Upper lobe of right lung (tissue), 1 donor: ENCODE measurements at regions not wholly inside any gene's neighbourhood (a gene's known extent, or its start where the extent isn't known, plus 50 kb on each side); places are given as distances from the start of the nearest gene placed in this dataset.

Source experiments
- ATAC-seq: fragments of 200-7000 bp; cut with Tn5 transposase; one replicate; pipeline ENCODE4 v1.9.1; 2020; ENCODE audit warnings: mild to moderate bottlenecking, moderate library complexity
- DNase-seq: peaks from one replicate; pipeline ENCODE4 v3.0.0-alpha.2; 2020
- H3K27ac ChIP-seq: fragments of 200-600 bp; one replicate; pipeline ENCODE4 v1.8.0; 2022
- H3K27me3 ChIP-seq: fragments of 200-600 bp; one replicate; pipeline ENCODE4 v1.8.0; 2022; ENCODE audit warnings: mild to moderate bottlenecking
- H3K36me3 ChIP-seq: fragments of 200-600 bp; one replicate; pipeline ENCODE4 v1.8.0; 2022
- H3K4me1 ChIP-seq: fragments of 200-600 bp; one replicate; pipeline ENCODE4 v1.8.0; 2022
- H3K4me3 ChIP-seq: fragments of 200-600 bp; one replicate; pipeline ENCODE4 v1.8.0; 2022; ENCODE audit warnings: mild to moderate bottlenecking
- H3K9me3 ChIP-seq: fragments of 200-600 bp; one replicate; pipeline ENCODE4 v1.8.0; 2022
- CTCF ChIP-seq: fragments of 200-600 bp; IDR thresholded peaks from one replicate; pipeline ENCODE4 v1.8.0; 2022; ENCODE audit warnings: antibody characterized with exemption
- intact Hi-C: fragments of 100-400 bp; cut with DNase I; formaldehyde crosslinking; loops from one replicate; pipeline ENCODE4 v1.11.0; 2022
- donor health status: DM: no; HTN: yes; CAD: no; lungs with severe emphysema.

DNA sequence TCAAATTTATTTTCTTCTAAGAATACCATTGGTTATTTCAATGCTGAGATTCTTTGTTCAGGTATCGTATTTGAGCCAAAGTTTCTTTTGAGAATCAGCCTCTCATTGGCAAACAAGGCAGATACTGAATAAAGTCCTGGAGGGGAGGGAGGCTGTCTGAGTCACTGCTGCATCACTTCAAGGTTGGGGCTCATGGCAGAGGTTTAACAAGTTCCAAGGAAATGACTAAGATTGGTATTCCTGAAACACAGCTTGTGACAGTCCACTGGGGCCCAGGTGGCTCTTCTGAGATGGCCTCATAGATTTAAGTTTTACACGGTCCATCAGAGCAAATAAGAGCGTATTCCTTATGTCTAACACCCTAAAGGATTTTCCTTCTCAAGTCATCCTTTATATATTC lies 213.8 kb upstream of the STAC start:
- H3K4me3 ChIP-seq, result no peak overlapping the region
- H3K9me3 ChIP-seq, result no peaks in the 10 kb centered on the region
- no peaks in the 10 kb centered on the region for H3K36me3 ChIP-seq
- intact Hi-C loops, result no loop called here
- no peaks in the 10 kb centered on the region for H3K27me3 ChIP-seq
- no peak for TF ChIP-seq CTCF
- ATAC-seq (no peak), DNase-seq (no peak)
- no peaks in the 10 kb centered on the region for H3K4me1 ChIP-seq
- H3K27ac ChIP-seq, result no peak overlapping the region

- Histone ChIP-seq H3K4me3 (no peak overlapping the region), H3K27ac (no peak overlapping the region), H3K4me1 (no peaks in the 10 kb centered on the region), H3K9me3 (no peaks in the 10 kb centered on the region), H3K36me3 (no peaks in the 10 kb centered on the region), H3K27me3 (no peaks in the 10 kb centered on the region)
- intact Hi-C loops, result no loop called here
- no peak for ATAC-seq
- TF ChIP-seq CTCF, result no peak
- no peak for DNase-seq
Observed at GRCh38 chr3:36172699-36173098, 207.6 kb upstream of the STAC start.

- ATAC-seq (peak; percentile 79), DNase-seq (no peak)
- no peak for TF ChIP-seq CTCF
- no peaks in the 10 kb centered on the region for H3K27me3 ChIP-seq
- H3K27ac ChIP-seq, result no peak overlapping the region
- no peaks in the 10 kb centered on the region for H3K9me3 ChIP-seq
- intact Hi-C loops, result no loop called here
- H3K4me1 ChIP-seq, result no peaks in the 10 kb centered on the region
- H3K4me3 ChIP-seq, result no peak overlapping the region
- no peaks in the 10 kb centered on the region for H3K36me3 ChIP-seq
Observed at GRCh38 chr3:36175113-36175812, 205.0 kb upstream of the STAC start.

GRCh38 chr3:36175916-36176461 lies 204.3 kb upstream of the STAC start:
- DNase-seq, result no peak
- no peak overlapping the region for H3K27ac ChIP-seq
- no peaks in the 10 kb centered on the region for H3K27me3 ChIP-seq
- intact Hi-C loops, result no loop called here
- no peak for ATAC-seq
- H3K4me3 ChIP-seq, result no peak overlapping the region
- no peak for TF ChIP-seq CTCF
- H3K4me1 ChIP-seq, result no peaks in the 10 kb centered on the region
- H3K36me3 ChIP-seq, result no peaks in the 10 kb centered on the region
- H3K9me3 ChIP-seq, result no peaks in the 10 kb centered on the region

DNA sequence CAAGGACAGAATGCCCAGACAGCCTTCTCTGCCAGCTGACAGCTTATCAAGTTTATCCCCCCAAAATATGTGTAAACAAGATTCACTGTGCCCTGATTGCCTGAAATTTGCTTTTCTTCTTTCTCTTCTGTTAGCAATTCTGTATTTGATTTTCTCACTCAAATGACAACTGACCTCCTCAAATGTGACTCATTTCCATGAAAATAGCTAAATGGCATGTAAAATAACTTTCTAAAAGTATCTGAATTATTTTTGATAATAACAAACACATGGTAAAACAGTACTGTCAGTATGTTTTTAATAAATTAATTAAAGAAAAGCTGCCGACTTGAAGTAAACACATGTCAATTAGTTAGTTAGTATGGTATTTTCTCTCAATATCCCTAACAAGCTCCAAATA lies 202.3 kb upstream of the STAC start:
- Histone ChIP-seq H3K27ac (no peak overlapping the region), H3K4me1 (no peaks in the 10 kb centered on the region), H3K27me3 (no peaks in the 10 kb centered on the region), H3K9me3 (no peaks in the 10 kb centered on the region), H3K4me3 (no peak overlapping the region), H3K36me3 (no peaks in the 10 kb centered on the region)
- no peak for DNase-seq
- intact Hi-C loops, result no loop called here
- no peak for ATAC-seq
- no peak for TF ChIP-seq CTCF
